ENCODE measurements at regions not wholly inside any gene's neighbourhood (a gene's known extent, or its start where the extent isn't known, plus 50 kb on each side); places are given as distances from the start of the nearest gene placed in this dataset.

DNA sequence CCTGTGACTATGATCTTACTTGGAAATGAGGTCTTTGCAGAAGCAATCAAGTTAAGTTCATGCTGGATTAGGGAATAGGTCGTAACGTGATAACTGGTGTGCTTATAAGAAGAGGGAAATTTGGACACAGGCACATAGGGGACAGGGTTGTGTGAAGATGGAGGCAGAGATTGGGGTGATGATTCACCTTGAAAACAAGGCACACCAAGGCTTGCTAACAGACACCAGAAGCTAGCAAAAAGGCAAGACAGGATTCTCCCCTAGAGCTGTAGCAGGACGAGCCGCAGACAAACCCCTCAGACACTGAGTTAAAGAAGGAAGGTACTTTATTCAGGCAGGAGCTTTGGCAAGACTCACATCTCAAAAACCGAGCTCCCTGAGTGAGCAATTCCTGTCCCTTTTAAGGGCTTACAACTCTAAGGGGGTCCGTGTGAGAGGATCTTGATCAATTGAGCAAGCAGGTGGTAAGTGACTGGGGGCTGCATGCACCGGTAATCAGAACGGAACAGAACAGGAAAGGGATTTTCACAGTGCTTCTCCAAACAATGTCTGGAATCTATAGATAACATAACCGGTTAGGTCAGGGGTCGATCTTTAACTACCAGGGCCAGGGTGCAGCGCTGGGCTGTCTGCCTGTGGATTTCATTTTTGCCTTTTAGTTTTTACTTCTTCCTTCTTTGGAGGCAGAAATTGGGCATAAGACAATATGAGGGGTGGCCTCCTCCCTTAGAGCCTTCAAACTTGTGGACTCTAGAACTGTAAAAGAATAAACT, 57.5 kb upstream of the S1PR3 start:
- TF ChIP-seq CTCF (IDR thresholded peaks at IDR 0.05; ENCODE audit: low read depth, low read length) (no peak), POLR2A (IDR thresholded peaks at IDR 0.05; ENCODE audit: extremely low read depth, insufficient read length) (no peak), MYC (IDR thresholded peaks at IDR 0.05; ENCODE audit: low read depth, low read length) (no peak)
- TF ChIP-seq, protein P1, sequence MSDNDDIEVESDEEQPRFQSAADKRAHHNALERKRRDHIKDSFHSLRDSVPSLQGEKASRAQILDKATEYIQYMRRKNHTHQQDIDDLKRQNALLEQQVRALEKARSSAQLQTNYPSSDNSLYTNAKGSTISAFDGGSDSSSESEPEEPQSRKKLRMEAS (IDR thresholded peaks at IDR 0.05; ENCODE audit: low read depth, low read length) = no peak

Measured in NB4 (cell line).